Peyer's patch (tissue), 4 donors: ENCODE measurements at regions not wholly inside any gene's neighbourhood (a gene's known extent, or its start where the extent isn't known, plus 50 kb on each side); places are given as distances from the start of the nearest gene placed in this dataset.
"Not testable (repeated sequence)": the region's sequence is repeated elsewhere in the genome, so short reads cannot be mapped to it uniquely, and the experiment has no call there.

Experiments used
- DNase-seq, 3 donors: peaks; one replicate each; pipeline ENCODE4 v3.0.0-alpha.2; 2017 to 2019
- H3K27ac ChIP-seq, 4 donors: fragments of 200-600 bp; sonication (generic); one replicate each; pipeline ENCODE4 v1.5.1; 2016 to 2019
- H3K27me3 ChIP-seq, 2 donors: fragments of 200-600 bp; sonication (generic); one replicate each; pipeline ENCODE4 v1.5.1; 2019
- H3K36me3 ChIP-seq, 3 donors: fragments of 200-600 bp; sonication (generic); one replicate each; pipeline ENCODE4 v1.5.1; 2016 to 2019
- H3K4me1 ChIP-seq, 4 donors: fragments of 200-600 bp; sonication (generic); one replicate each; pipeline ENCODE4 v1.5.1; 2016 to 2019
- H3K4me3 ChIP-seq, 4 donors: fragments of 200-600 bp; sonication (generic); 1 replicate in 3 of 4; 2 replicates in 1 of 4; pipeline ENCODE4 v1.5.1; 2016 to 2019; ENCODE audit warnings: mild to moderate bottlenecking in 1 of 4
- H3K9me3 ChIP-seq, 4 donors: fragments of 200-600 bp; sonication (generic); one replicate each; pipeline ENCODE4 v1.5.1; 2016 to 2019; ENCODE audit warnings: mild to moderate bottlenecking in 1 of 4
- POLR2A ChIP-seq, 2 donors: fragments of 450-650 bp; IDR thresholded peaks; one replicate each; pipeline ENCODE4 v1.5.1; 2017; ENCODE audit warnings: antibody characterized with exemption in 2 of 2, mild to moderate bottlenecking in 2 of 2, moderate library complexity in 2 of 2
- TF ChIP-seq, protein P1 (sequence below), 6 experiments: fragments of 450-650 bp in 4 of 6; fragments of 200-600 bp in 2 of 6; sonication (generic) in 1 of 6; IDR thresholded peaks; one replicate each; pipeline ENCODE4 v1.5.1; 2017 to 2019; ENCODE audit warnings: antibody characterized with exemption in 6 of 6, mild to moderate bottlenecking in 3 of 6, moderate library complexity in 1 of 6

DNA sequence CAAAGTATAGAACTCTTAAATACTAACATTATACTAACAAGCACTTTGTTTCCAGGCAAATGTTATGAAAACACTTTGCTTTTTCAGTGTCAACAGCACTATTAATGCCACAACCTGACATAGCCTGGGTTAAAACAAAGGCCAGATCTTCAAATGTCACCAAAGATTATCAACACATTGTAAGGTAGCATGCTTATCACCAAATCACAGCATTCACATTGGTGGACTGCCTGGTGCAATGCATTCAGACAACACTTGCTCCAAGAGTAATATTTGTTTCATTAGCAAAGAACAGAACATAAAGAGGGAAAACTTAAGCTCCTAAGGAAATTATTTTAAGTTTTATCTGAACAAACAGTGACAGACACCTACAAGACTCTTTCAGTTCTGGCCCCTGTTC lies 1361.2 kb downstream of the CDH8 start:
- H3K4me3 ChIP-seq: no peak overlapping the region
- no peak overlapping the region for H3K27ac ChIP-seq
- TF ChIP-seq, protein P1, sequence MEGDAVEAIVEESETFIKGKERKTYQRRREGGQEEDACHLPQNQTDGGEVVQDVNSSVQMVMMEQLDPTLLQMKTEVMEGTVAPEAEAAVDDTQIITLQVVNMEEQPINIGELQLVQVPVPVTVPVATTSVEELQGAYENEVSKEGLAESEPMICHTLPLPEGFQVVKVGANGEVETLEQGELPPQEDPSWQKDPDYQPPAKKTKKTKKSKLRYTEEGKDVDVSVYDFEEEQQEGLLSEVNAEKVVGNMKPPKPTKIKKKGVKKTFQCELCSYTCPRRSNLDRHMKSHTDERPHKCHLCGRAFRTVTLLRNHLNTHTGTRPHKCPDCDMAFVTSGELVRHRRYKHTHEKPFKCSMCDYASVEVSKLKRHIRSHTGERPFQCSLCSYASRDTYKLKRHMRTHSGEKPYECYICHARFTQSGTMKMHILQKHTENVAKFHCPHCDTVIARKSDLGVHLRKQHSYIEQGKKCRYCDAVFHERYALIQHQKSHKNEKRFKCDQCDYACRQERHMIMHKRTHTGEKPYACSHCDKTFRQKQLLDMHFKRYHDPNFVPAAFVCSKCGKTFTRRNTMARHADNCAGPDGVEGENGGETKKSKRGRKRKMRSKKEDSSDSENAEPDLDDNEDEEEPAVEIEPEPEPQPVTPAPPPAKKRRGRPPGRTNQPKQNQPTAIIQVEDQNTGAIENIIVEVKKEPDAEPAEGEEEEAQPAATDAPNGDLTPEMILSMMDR (IDR thresholded peaks at IDR 0.05): no peak
- no peak for TF ChIP-seq POLR2A (IDR thresholded peaks at IDR 0.05)
- no peaks in the 10 kb centered on the region for H3K27me3 ChIP-seq
- no peaks in the 10 kb centered on the region for H3K4me1 ChIP-seq
- DNase-seq: no peak
- H3K36me3 ChIP-seq: no peaks in the 10 kb centered on the region
- H3K9me3 ChIP-seq: no peaks in the 10 kb centered on the region

DNA sequence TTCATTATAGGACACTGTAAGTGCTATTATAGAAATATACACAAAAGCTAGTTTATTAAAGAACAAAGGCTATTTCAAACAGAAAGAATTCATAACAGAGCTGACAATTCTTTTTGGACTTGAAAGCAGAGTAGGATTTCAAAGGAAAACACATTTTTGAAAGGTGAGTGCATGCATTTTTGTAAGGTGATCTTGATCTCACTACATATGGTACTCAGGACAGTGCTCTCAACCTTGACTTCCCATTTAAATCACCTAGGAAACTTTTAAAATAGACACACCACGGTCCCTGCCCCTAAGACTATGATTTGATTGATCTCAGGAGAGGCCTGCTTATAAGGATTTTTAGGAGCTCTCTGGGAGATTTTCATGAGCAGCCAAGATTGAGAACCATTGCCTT lies 1362.0 kb downstream of the CDH8 start:
- Histone ChIP-seq H3K36me3 (no peaks in the 10 kb centered on the region), H3K4me1 (no peaks in the 10 kb centered on the region), H3K4me3 (no peak overlapping the region), H3K27ac (no peak overlapping the region), H3K9me3 (no peaks in the 10 kb centered on the region), H3K27me3 (no peaks in the 10 kb centered on the region)
- TF ChIP-seq, protein P1 (IDR thresholded peaks at IDR 0.05): no peak
- TF ChIP-seq POLR2A (IDR thresholded peaks at IDR 0.05): no peak
- DNase-seq: no peak

DNA sequence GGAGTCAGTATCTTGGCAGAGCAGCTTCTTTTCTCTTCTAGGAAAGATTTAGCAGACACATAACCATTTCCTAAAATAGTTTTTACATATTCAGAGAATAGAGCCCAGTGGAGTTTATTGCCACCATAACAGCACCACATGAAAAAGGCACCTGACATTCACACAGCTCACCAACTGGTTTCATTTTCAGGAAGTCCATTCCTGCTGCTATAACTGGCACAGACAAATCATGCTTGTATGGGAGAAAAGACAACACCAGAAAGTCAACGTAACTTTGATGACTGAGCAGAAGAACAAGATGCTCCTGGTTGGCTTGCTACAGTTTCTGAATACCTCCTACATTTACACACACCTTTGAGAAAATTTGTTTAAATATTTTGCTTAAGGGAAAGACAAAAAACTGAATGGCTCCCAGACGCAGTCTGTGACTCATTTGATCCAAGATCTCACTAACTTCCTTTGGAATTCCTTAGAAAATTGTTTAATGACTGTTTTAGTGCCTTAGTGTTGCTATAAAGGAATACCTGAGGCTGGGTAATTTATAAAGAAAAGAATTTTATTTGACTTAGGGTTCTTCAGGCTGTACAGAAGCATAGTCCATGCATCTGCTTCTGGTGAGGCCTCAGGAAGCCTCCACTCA lies 1380.6 kb downstream of the CDH8 start:
- TF ChIP-seq POLR2A (IDR thresholded peaks at IDR 0.05): no peak
- TF ChIP-seq, protein P1 (IDR thresholded peaks at IDR 0.05): no peak
- Histone ChIP-seq H3K4me1 (no peaks in the 10 kb centered on the region), H3K36me3 (no peaks in the 10 kb centered on the region), H3K27ac (no peak overlapping the region), H3K4me3 (no peak overlapping the region), H3K27me3 (no peaks in the 10 kb centered on the region), H3K9me3 (no peaks in the 10 kb centered on the region)
- DNase-seq: no peak

DNA sequence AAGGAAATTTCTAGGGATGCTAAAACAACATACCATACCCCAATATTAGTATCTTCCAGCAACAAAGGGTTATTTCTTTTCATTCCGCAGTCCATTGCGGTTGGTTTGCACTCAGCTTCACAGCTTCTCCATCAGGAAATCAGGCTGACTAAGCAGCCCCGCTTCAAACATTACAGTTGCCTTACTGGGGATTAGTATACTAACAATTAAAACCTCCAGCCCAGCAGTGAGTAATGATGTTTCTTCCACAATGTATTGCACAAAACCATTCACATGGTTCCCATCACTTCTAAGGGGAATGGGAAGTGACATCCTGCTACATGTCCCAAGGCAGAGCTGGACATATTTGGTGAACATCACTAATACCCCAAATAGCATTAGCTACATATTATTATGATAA lies 1384.9 kb downstream of the CDH8 start:
- H3K9me3 ChIP-seq: no peaks in the 10 kb centered on the region
- H3K36me3 ChIP-seq: no peaks in the 10 kb centered on the region
- H3K27me3 ChIP-seq: no peaks in the 10 kb centered on the region
- H3K27ac ChIP-seq: no peak overlapping the region
- no peak overlapping the region for H3K4me3 ChIP-seq
- H3K4me1 ChIP-seq: no peaks in the 10 kb centered on the region
- TF ChIP-seq POLR2A (IDR thresholded peaks at IDR 0.05): no peak
- TF ChIP-seq, protein P1 (IDR thresholded peaks at IDR 0.05): no peak
- no peak for DNase-seq

DNA sequence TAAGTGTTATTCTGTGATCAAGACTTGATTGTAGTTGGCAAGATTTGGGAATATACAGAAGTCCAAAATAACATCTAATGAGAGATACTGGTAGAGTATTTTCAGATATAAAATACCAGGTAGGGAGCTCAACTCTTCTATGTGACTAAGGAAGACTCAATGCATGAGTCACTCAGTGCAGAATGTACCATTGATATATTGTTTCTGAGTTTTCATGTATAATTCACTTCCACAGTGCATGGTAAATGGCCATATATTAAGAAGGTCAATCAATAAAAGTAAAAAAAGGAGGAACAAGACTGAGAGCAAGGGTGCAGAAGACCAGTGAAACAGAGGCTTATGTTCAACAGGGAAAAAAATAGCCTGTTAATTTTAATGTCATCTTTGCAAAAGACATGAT lies 1387.9 kb downstream of the CDH8 start:
- Histone ChIP-seq H3K27ac (no peak overlapping the region), H3K27me3 (no peaks in the 10 kb centered on the region), H3K9me3 (no peaks in the 10 kb centered on the region), H3K4me3 (no peak overlapping the region), H3K36me3 (no peaks in the 10 kb centered on the region), H3K4me1 (no peaks in the 10 kb centered on the region)
- TF ChIP-seq POLR2A (IDR thresholded peaks at IDR 0.05): no peak
- TF ChIP-seq, protein P1 (IDR thresholded peaks at IDR 0.05): no peak
- DNase-seq: no peak

DNA sequence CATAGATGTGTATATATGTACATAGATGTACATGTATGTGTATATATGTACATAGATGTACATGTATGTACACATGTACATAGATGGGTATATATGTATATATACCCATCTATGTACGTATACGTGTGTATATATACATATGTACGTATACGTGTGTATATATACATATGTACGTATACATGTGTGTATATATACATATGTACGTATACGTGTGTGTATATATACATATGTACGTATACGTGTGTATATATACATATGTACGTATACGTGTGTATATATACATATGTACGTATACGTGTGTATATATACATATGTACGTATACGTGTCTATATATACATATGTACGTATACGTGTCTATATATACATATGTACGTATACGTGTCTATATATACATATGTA lies 1388.8 kb downstream of the CDH8 start:
- H3K36me3 ChIP-seq, DNase-seq, H3K27me3 ChIP-seq, H3K4me1 ChIP-seq, H3K9me3 ChIP-seq, H3K27ac ChIP-seq, H3K4me3 ChIP-seq: not testable (repeated sequence)
